GM12878 (cell line): ENCODE measurements at regions not wholly inside any gene's neighbourhood (a gene's known extent, or its start where the extent isn't known, plus 50 kb on each side); places are given as distances from the start of the nearest gene placed in this dataset.

ENCODE experiments used
- ATAC-seq: fragments of 200-7000 bp; cut with Tn5 transposase; 3 replicates; pipeline ENCODE4 v1.9.1; 2020; ENCODE audit warnings: mild to moderate bottlenecking, moderate library complexity
- BruUV-seq: library from RNA; stranded (reverse); fragments of 400-500 nt; replicated peaks from 2 replicates; lab custom pipeline; 2021; lab: Mats Ljungman, UMichigan
- CTCF ChIA-PET: fragments of 300-600 bp; sonication (Branson Sonifier 250); formaldehyde crosslinking; extraction: SDS; loops from one replicate; lab custom pipeline; 2021; ENCODE audit warnings: inconsistent platforms; lab: Yijun Ruan, JAX
- POLR2A ChIA-PET: fragments of 350-600 bp; formaldehyde crosslinking; extraction: SDS; loops from one replicate; lab custom pipeline; 2021; ENCODE audit warnings: inconsistent platforms; lab: Charles Lee
- RAD21 ChIA-PET: fragments of 300-600 bp; sonication (Branson Sonifier 250); formaldehyde crosslinking; loops from one replicate; lab custom pipeline; 2023; ENCODE audit warnings: antibody characterized with exemption; ENCODE audit not compliant: unreplicated experiment; lab: Charles Lee
- SMC1A ChIA-PET: fragments of 300-600 bp; sonication (Branson Sonifier 250); formaldehyde crosslinking; loops from one replicate; lab custom pipeline; 2023; ENCODE audit not compliant: unreplicated experiment, uncharacterized antibody; lab: Charles Lee
- DNase-seq: peaks from one replicate; pipeline ENCODE4 v3.0.0-alpha.2; 2011; ENCODE audit warnings: low read depth, low spot score
- FAIRE-seq: peaks from 3 replicates; lab custom pipeline; 2011; peaks lifted over from hg19 to GRCh38; lab: Jason Lieb, UNC
- H2AFZ ChIP-seq: 2 replicates; pipeline ENCODE4 v1.6.0; 2011; ENCODE audit warnings: low read depth, low read length, control low read depth; ENCODE audit not compliant: control insufficient read depth
- H3K27ac ChIP-seq: 2 replicates; pipeline ENCODE4 v1.5.1; 2011; ENCODE audit warnings: control low read depth; ENCODE audit not compliant: control insufficient read depth, insufficient read depth
- H3K27me3 ChIP-seq, 2 experiments: replicated peaks in 1 of 2; 2 replicates each; pipeline versions ENCODE4 v1.6.0 to v1.6.1; 2011; ENCODE audit warnings: low read length in 1 of 2; ENCODE audit not compliant: control insufficient read depth in 2 of 2, insufficient read depth in 2 of 2
- H3K36me3 ChIP-seq, 2 experiments: 2 replicates each; pipeline ENCODE4 v1.5.1; 2011; ENCODE audit warnings: low read length in 1 of 2; ENCODE audit not compliant: control insufficient read depth in 2 of 2, insufficient read depth in 2 of 2
- H3K4me1 ChIP-seq: 2 replicates; pipeline ENCODE4 v1.6.1; 2011; ENCODE audit warnings: mild to moderate bottlenecking, low read length, moderate library complexity, mixed read lengths; ENCODE audit not compliant: control insufficient read depth, insufficient read depth
- H3K4me2 ChIP-seq: 2 replicates; pipeline ENCODE4 v1.6.0; 2011; ENCODE audit warnings: control low read depth; ENCODE audit not compliant: control insufficient read depth, insufficient read depth
- H3K4me3 ChIP-seq: fragments of 200-600 bp; sonication (generic); 2 replicates; pipeline ENCODE4 v1.5.1; 2016
- H3K79me2 ChIP-seq: 2 replicates; pipeline ENCODE4 v1.6.0; 2011; ENCODE audit warnings: low read length; ENCODE audit not compliant: control insufficient read depth, insufficient read depth
- H3K9ac ChIP-seq: 2 replicates; pipeline ENCODE4 v1.8.0; 2011; ENCODE audit warnings: low read length, control low read depth, mixed read lengths; ENCODE audit not compliant: control insufficient read depth, insufficient read depth
- H3K9me3 ChIP-seq: replicated peaks from 3 replicates; pipeline ENCODE4 v1.5.1; 2011; ENCODE audit warnings: mild to moderate bottlenecking, low read length; ENCODE audit not compliant: control insufficient read depth, insufficient read depth
- H4K20me1 ChIP-seq: 2 replicates; pipeline ENCODE4 v1.6.0; 2011; ENCODE audit not compliant: control insufficient read depth, insufficient read depth
- BCL11A ChIP-seq: IDR thresholded peaks from 2 replicates; pipeline ENCODE4 v1.6.1; 2011; ENCODE audit warnings: low read depth, low read length
- CBX3 ChIP-seq: fragments of 200-600 bp; sonication (generic); IDR thresholded peaks from 2 replicates; pipeline ENCODE4 v1.6.1; 2016; ENCODE audit warnings: low read depth, borderline replicate concordance
- CREM ChIP-seq: IDR thresholded peaks from 2 replicates; pipeline ENCODE4 v1.6.1; 2014; ENCODE audit warnings: antibody characterized with exemption, low read depth
- GATAD2B ChIP-seq: fragments of 450-650 bp; conservative IDR thresholded peaks from 2 replicates; pipeline ENCODE4 v1.6.1; 2017; ENCODE audit warnings: low read depth, mild to moderate bottlenecking, moderate library complexity
- PAX8 ChIP-seq: fragments of 450-650 bp; IDR thresholded peaks from 2 replicates; pipeline ENCODE4 v1.6.1; 2017; ENCODE audit warnings: mild to moderate bottlenecking, moderate library complexity
- YY1 ChIP-seq: IDR thresholded peaks from 2 replicates; pipeline ENCODE4 v1.6.1; 2011; ENCODE audit warnings: low read depth, mild to moderate bottlenecking, low read length
- ZBED1 ChIP-seq: IDR thresholded peaks from 2 replicates; pipeline ENCODE4 v1.6.1; 2016; ENCODE audit warnings: borderline replicate concordance
- ZBTB11 ChIP-seq: fragments of 450-650 bp; formaldehyde crosslinking; IDR thresholded peaks from 2 replicates; pipeline ENCODE4 v1.5.0; 2022; ENCODE audit warnings: mild to moderate bottlenecking, missing genetic modification characterization
- ZBTB4 ChIP-seq: fragments of 450-650 bp; formaldehyde crosslinking; IDR thresholded peaks from 2 replicates; pipeline ENCODE4 v1.4.0; 2022; ENCODE audit warnings: mild to moderate bottlenecking, moderate library complexity
- ZBTB40 ChIP-seq: fragments of 450-650 bp; IDR thresholded peaks from 2 replicates; pipeline ENCODE4 v1.6.1; 2016; ENCODE audit warnings: mild to moderate bottlenecking, moderate library complexity, borderline replicate concordance
- WGBS: methylation state at CpG from one replicate; pipeline ENCODE4 v1.1.6; 2016; ENCODE audit warnings: low lambda C conversion rate; ENCODE audit not compliant: insufficient replicate concordance, insufficient coverage; ENCODE audit errors: missing lambda C conversion rate; 5-methylcytosine and 5-hydroxymethylcytosine counted together
- in situ Hi-C: fragments of 300-500 bp; cut with MboI; formaldehyde crosslinking; loops from 9 replicates; pipeline ENCODE4 v1.14.3; 2018; ENCODE audit warnings: mixed read lengths
- intact Hi-C: fragments of 100-400 bp; cut with micrococcal nuclease; formaldehyde crosslinking; loops from one replicate; pipeline ENCODE4 v1.14.2; 2022; ENCODE audit not compliant: unreplicated experiment

- DNase-seq (no peak), FAIRE-seq (no peak), ATAC-seq (no peak)
- RAD21 ChIA-PET: no interaction called here
- no peaks in the 10 kb centered on the region for H3K79me2 ChIP-seq
- intact Hi-C loops: no loop called here
- BruUV-seq: no TSS peak
- no peak overlapping the region for H3K4me3 ChIP-seq
- in situ Hi-C loops: no loop called here
- H3K27me3 ChIP-seq: no peaks in the 10 kb centered on the region
- H2AFZ ChIP-seq: no peak overlapping the region
- no peak overlapping the region for H3K4me2 ChIP-seq
- no peak for TF ChIP-seq ZBTB4 (CRISPR knock-in tag)
- no peak for TF ChIP-seq YY1
- TF ChIP-seq BCL11A: no peak
- TF ChIP-seq PAX8: no peak
- TF ChIP-seq ZBED1: no peak
- no peak for TF ChIP-seq CREM
- TF ChIP-seq GATAD2B: no peak
- TF ChIP-seq CBX3: no peak
- no peak for TF ChIP-seq ZBTB40
- TF ChIP-seq ZBTB11 (CRISPR knock-in tag): no peak
- 11% methylated on average over 7 of the region's 7 CpGs for WGBS
- CTCF ChIA-PET: no interaction called here
- H3K9ac ChIP-seq: no peak overlapping the region
- SMC1A ChIA-PET: interaction anchor here (1.0 to 1.6 kb wide), 2 partner anchors 13 to 16 kb away, joined by 3 read pairs; no protein-coding TSS in a partner anchor
- no peaks in the 10 kb centered on the region for H3K36me3 ChIP-seq
- H3K9me3 ChIP-seq: peaks cover 3% of the 10 kb centered on the region; the same call in 2 of the 3 replicates
- no peak overlapping the region for H3K27ac ChIP-seq
- POLR2A ChIA-PET: no interaction called here
- H4K20me1 ChIP-seq: no peaks in the 10 kb centered on the region
- peaks cover 5% of the 10 kb centered on the region; the same call in 1 of the 2 replicates for H3K4me1 ChIP-seq
These were observed 204.4 kb downstream of the FAM43A start for GRCh38 chr3:194890091-194890490.
